ENCODE measurements at regions not wholly inside any gene's neighbourhood (a gene's known extent, or its start where the extent isn't known, plus 50 kb on each side); places are given as distances from the start of the nearest gene placed in this dataset.

DNA sequence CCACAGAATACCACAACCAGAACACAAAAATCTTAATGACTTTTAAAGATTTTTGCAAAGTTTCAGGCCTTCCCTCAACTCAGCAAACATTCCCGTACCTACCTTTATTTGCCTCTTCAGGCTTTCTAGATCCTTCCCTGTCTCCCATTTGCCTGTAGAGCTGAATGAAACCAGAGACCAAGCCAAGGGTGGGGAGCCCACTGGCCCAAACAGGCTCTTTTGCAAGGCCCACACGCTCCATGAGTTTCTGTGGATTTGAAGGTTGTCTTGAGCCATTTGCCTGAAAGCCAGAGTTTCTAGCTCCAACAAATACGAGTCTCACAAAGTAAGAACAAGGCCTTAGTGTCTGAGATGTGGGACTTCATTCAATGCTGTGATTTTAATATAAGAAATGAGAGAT lies 107.8 kb downstream of the GAS1 start:
- TF ChIP-seq, protein P1, sequence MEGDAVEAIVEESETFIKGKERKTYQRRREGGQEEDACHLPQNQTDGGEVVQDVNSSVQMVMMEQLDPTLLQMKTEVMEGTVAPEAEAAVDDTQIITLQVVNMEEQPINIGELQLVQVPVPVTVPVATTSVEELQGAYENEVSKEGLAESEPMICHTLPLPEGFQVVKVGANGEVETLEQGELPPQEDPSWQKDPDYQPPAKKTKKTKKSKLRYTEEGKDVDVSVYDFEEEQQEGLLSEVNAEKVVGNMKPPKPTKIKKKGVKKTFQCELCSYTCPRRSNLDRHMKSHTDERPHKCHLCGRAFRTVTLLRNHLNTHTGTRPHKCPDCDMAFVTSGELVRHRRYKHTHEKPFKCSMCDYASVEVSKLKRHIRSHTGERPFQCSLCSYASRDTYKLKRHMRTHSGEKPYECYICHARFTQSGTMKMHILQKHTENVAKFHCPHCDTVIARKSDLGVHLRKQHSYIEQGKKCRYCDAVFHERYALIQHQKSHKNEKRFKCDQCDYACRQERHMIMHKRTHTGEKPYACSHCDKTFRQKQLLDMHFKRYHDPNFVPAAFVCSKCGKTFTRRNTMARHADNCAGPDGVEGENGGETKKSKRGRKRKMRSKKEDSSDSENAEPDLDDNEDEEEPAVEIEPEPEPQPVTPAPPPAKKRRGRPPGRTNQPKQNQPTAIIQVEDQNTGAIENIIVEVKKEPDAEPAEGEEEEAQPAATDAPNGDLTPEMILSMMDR (conservative IDR thresholded peaks at IDR 0.05; ENCODE audit: low read depth, low read length), result no peak
- TF ChIP-seq EZH2 (IDR thresholded peaks at IDR 0.05; ENCODE audit: low read length, unreplicated experiment), result no peak
- TF ChIP-seq EZH2phosphoT487 (IDR thresholded peaks at IDR 0.05; ENCODE audit: borderline replicate concordance, low read length), result no peak

All from PC-3 (cell line).